ENCODE measurements at regions not wholly inside any gene's neighbourhood (a gene's known extent, or its start where the extent isn't known, plus 50 kb on each side); places are given as distances from the start of the nearest gene placed in this dataset.

DNA sequence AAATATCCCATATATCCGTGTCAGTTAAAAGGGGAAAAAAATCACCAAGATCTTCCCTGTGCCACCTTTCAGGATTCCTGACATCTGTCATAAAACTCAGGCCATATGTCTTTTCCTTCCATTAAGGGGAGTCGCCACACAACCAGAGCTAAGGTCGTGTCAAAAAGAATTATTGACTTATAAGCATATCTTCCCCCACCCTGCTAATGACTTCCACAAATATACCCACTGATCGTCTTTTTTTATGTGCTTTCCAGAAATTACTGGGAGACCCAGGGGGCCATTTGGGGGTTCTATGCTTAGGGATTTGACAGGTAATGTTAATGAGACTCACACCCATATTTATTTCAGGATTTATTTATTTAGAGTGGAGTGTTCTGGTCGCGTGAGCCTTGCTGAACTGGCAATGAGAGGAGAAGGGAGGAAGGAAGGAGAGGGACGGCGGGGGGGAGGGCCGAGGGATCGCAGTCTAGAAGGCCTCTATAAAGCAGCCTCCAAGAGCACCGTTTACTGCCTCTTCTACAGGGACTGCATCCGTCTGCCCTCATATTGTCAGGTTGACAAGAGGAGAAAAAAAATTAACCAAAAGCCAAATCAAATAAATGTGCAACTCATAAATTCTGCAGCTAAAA is 135.7 kb upstream of the MGMT start:
- intact Hi-C loops (cut with micrococcal nuclease) (loop anchor here (2.0 to 5.0 kb wide), 4 partner anchors 85 to 641 kb away; partner anchors contain the start of gene MGMT), dilution Hi-C loops (cut with MboI; ENCODE audit: extremely low pct_ligation_motif_present, low sequenced_read_pairs) (no loop called here)
- Histone ChIP-seq H2AFZ (ENCODE audit: low read depth, low read length) (no peak overlapping the region), H3K4me1 (ENCODE audit: control insufficient read depth, extremely low read depth, insufficient read depth, low read length) (peaks cover 13% of the 10 kb centered on the region), H3K79me2 (ENCODE audit: control insufficient read depth, insufficient read depth, low read length) (no peaks in the 10 kb centered on the region), H3K4me3 (replicated peaks in 1 of 3; ENCODE audit: insufficient read depth in 1 of 3, low read depth in 1 of 3, low read length in 3 of 3) (no peak overlapping the region), H3K9me3 (replicated peaks; ENCODE audit: control insufficient read depth, insufficient read depth, low read length) (no peaks in the 10 kb centered on the region), H3K27ac (ENCODE audit: insufficient read depth, low read depth, low read length) (no peak overlapping the region), H3K4me2 (ENCODE audit: insufficient read depth, low read length) (no peak overlapping the region), H3K36me3 (ENCODE audit: control insufficient read depth in 2 of 2, extremely low read depth in 1 of 2, insufficient read depth in 2 of 2, low read length in 2 of 2) (no peaks in the 10 kb centered on the region), H3K27me3 (ENCODE audit: control insufficient read depth in 2 of 2, insufficient read depth in 2 of 2, low read length in 2 of 2) (peaks cover 5 to 11% of the 10 kb centered on the region in 2 experiments), H3K9ac (replicated peaks; ENCODE audit: extremely low read depth, insufficient read depth, low read length) (no peak overlapping the region), H4K20me1 (replicated peaks; ENCODE audit: control insufficient read depth, extremely low read depth, insufficient read depth, low read length) (no peaks in the 10 kb centered on the region), H3K9me1 (replicated peaks; ENCODE audit: control insufficient read depth, extremely low read depth, insufficient read depth, low read length) (no peaks in the 10 kb centered on the region)
- DNase-seq (ENCODE audit: low read depth, low spot score) (no peak), FAIRE-seq (no peak)
- TF ChIP-seq, protein P1, sequence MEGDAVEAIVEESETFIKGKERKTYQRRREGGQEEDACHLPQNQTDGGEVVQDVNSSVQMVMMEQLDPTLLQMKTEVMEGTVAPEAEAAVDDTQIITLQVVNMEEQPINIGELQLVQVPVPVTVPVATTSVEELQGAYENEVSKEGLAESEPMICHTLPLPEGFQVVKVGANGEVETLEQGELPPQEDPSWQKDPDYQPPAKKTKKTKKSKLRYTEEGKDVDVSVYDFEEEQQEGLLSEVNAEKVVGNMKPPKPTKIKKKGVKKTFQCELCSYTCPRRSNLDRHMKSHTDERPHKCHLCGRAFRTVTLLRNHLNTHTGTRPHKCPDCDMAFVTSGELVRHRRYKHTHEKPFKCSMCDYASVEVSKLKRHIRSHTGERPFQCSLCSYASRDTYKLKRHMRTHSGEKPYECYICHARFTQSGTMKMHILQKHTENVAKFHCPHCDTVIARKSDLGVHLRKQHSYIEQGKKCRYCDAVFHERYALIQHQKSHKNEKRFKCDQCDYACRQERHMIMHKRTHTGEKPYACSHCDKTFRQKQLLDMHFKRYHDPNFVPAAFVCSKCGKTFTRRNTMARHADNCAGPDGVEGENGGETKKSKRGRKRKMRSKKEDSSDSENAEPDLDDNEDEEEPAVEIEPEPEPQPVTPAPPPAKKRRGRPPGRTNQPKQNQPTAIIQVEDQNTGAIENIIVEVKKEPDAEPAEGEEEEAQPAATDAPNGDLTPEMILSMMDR (IDR thresholded peaks at IDR 0.05; ENCODE audit: extremely low read depth in 1 of 2, insufficient read depth in 1 of 2, low read depth in 1 of 2, low read length in 2 of 2), result no peak
- TF ChIP-seq POLR2AphosphoS5 (IDR thresholded peaks at IDR 0.05; ENCODE audit: insufficient read depth, low read depth, low read length) (no peak), POLR2A (IDR thresholded peaks at IDR 0.05; ENCODE audit: low read depth, low read length) (no peak)
- CTCF ChIA-PET, result interaction anchor here (0.7 to 3.6 kb wide), 14 partner anchors 11 to 304 kb away, joined by 3 to 98 read pairs (median 4); no protein-coding TSS in a partner anchor
- POLR2A ChIA-PET, result no interaction called here
- BruUV-seq (replicated peaks), result no TSS peak

DNA sequence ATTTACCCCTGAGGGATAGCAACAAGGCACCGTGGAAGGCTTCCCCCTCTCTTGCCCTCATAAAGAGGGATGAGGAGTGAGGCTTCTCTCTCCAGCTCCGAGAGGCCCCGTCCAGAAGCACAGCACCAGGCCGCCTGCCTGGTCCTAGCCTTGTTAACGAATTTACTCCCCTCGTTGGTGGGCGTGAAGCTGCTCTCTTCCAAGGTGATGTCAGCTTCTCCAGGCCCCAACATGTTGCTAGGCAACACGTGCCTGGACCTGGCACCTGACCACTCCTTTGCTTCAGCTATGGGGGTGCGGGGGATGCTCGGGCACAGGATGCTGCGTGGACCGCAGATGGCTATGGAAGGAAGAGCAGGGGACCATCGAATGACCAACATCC is 135.2 kb upstream of the MGMT start:
- dilution Hi-C loops (cut with MboI; ENCODE audit: extremely low pct_ligation_motif_present, low sequenced_read_pairs) (no loop called here), intact Hi-C loops (cut with micrococcal nuclease) (loop anchor here (1.0 to 5.0 kb wide), 6 partner anchors 85 to 640 kb away; partner anchors contain the start of gene MGMT)
- Histone ChIP-seq H3K9me1 (replicated peaks; ENCODE audit: control insufficient read depth, extremely low read depth, insufficient read depth, low read length) (no peaks in the 10 kb centered on the region), H3K27ac (ENCODE audit: insufficient read depth, low read depth, low read length) (no peak overlapping the region), H3K4me3 (replicated peaks in 1 of 3; ENCODE audit: insufficient read depth in 1 of 3, low read depth in 1 of 3, low read length in 3 of 3) (no peak overlapping the region), H3K9me3 (replicated peaks; ENCODE audit: control insufficient read depth, insufficient read depth, low read length) (no peaks in the 10 kb centered on the region), H3K36me3 (ENCODE audit: control insufficient read depth in 2 of 2, extremely low read depth in 1 of 2, insufficient read depth in 2 of 2, low read length in 2 of 2) (no peaks in the 10 kb centered on the region), H3K79me2 (ENCODE audit: control insufficient read depth, insufficient read depth, low read length) (no peaks in the 10 kb centered on the region), H3K27me3 (ENCODE audit: control insufficient read depth in 2 of 2, insufficient read depth in 2 of 2, low read length in 2 of 2) (peaks cover 5 to 11% of the 10 kb centered on the region in 2 experiments), H4K20me1 (replicated peaks; ENCODE audit: control insufficient read depth, extremely low read depth, insufficient read depth, low read length) (no peaks in the 10 kb centered on the region), H3K9ac (replicated peaks; ENCODE audit: extremely low read depth, insufficient read depth, low read length) (no peak overlapping the region), H3K4me2 (ENCODE audit: insufficient read depth, low read length) (no peak overlapping the region), H2AFZ (ENCODE audit: low read depth, low read length) (no peak overlapping the region), H3K4me1 (ENCODE audit: control insufficient read depth, extremely low read depth, insufficient read depth, low read length) (peaks cover 13% of the 10 kb centered on the region)
- ChIA-PET POLR2A (no interaction called here), CTCF (interaction anchor here (0.7 to 3.6 kb wide), 19 partner anchors 10 to 1120 kb away, joined by 3 to 98 read pairs (median 4); no protein-coding TSS in a partner anchor)
- TF ChIP-seq MYC (IDR thresholded peaks at IDR 0.05; ENCODE audit: low read depth, low read length) (no peak), FOS (IDR thresholded peaks at IDR 0.05; ENCODE audit: borderline replicate concordance, insufficient read depth, low read length) (no peak), POLR2AphosphoS5 (IDR thresholded peaks at IDR 0.05; ENCODE audit: insufficient read depth, low read depth, low read length) (no peak), JUN (IDR thresholded peaks at IDR 0.05; ENCODE audit: borderline replicate concordance, insufficient read depth, insufficient read length, low read depth) (no peak), EZH2 (IDR thresholded peaks at IDR 0.05; ENCODE audit: borderline replicate concordance, low read depth, low read length, severe bottlenecking) (no peak), GATA2 (IDR thresholded peaks at IDR 0.05; ENCODE audit: insufficient read depth, insufficient read length, low read depth, low read length) (no peak), POLR2A (IDR thresholded peaks at IDR 0.05; ENCODE audit: low read depth, low read length) (no peak)
- TF ChIP-seq, protein P2, sequence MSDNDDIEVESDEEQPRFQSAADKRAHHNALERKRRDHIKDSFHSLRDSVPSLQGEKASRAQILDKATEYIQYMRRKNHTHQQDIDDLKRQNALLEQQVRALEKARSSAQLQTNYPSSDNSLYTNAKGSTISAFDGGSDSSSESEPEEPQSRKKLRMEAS (IDR thresholded peaks at IDR 0.05; ENCODE audit: insufficient read depth, insufficient read length), result no peak
- TF ChIP-seq, protein P1 (IDR thresholded peaks at IDR 0.05; ENCODE audit: extremely low read depth in 1 of 2, insufficient read depth in 1 of 2, low read depth in 1 of 2, low read length in 2 of 2), result no peak
- no TSS peak for BruUV-seq (replicated peaks)
- no peak for DNase-seq (ENCODE audit: low read depth, low spot score)
- FAIRE-seq, result no peak
